RWPE2 (cell line): ENCODE measurements at regions not wholly inside any gene's neighbourhood (a gene's known extent, or its start where the extent isn't known, plus 50 kb on each side); places are given as distances from the start of the nearest gene placed in this dataset.
A peak's percentile ranks its signal among the peaks of the same experiment; 100 is the strongest.

ENCODE experiments used
- ATAC-seq: fragments of 200-7000 bp; cut with Tn5 transposase; 3 replicates; pipeline ENCODE4 v1.9.1; 2021; ENCODE audit warnings: low read depth
- DNase-seq: peaks from one replicate; pipeline ENCODE4 v3.0.0-alpha.2; 2020; ENCODE audit warnings: low spot score
- H3K27ac ChIP-seq: fragments of 450-650 bp; 2 replicates; pipeline ENCODE4 v1.5.1; 2017; ENCODE audit warnings: mild to moderate bottlenecking; ENCODE audit not compliant: poor library complexity, severe bottlenecking
- H3K27me3 ChIP-seq: fragments of 250-450 bp; sonication (Bioruptor Pico); 2 replicates; pipeline ENCODE4 v1.5.1; 2021; ENCODE audit warnings: mild to moderate bottlenecking, moderate library complexity; ENCODE audit not compliant: insufficient read depth, poor library complexity, severe bottlenecking
- H3K36me3 ChIP-seq: fragments of 250-450 bp; sonication (Bioruptor Pico); 2 replicates; pipeline ENCODE4 v1.5.1; 2020; ENCODE audit warnings: low read depth, mild to moderate bottlenecking, moderate library complexity
- H3K4me1 ChIP-seq: fragments of 250-450 bp; sonication (Bioruptor Pico); 2 replicates; pipeline ENCODE4 v1.5.1; 2021; ENCODE audit warnings: mild to moderate bottlenecking, moderate library complexity; ENCODE audit not compliant: insufficient read depth, poor library complexity, severe bottlenecking
- H3K4me3 ChIP-seq: fragments of 250-450 bp; sonication (Bioruptor Pico); 2 replicates; pipeline ENCODE4 v1.5.1; 2021; ENCODE audit warnings: mild to moderate bottlenecking, moderate library complexity; ENCODE audit not compliant: severe bottlenecking
- H3K9me3 ChIP-seq: fragments of 250-450 bp; sonication (Bioruptor Pico); 2 replicates; pipeline ENCODE4 v1.5.1; 2021; ENCODE audit warnings: mild to moderate bottlenecking, moderate library complexity; ENCODE audit not compliant: severe bottlenecking
- CTCF ChIP-seq: fragments of 450-650 bp; IDR thresholded peaks from one replicate; pipeline ENCODE4 v1.5.1; 2017; ENCODE audit warnings: mild to moderate bottlenecking, moderate library complexity; ENCODE audit not compliant: poor library complexity, severe bottlenecking

GRCh38 chr5:71905834-71906711 lies 187.0 kb downstream of the CARTPT start:
- Histone ChIP-seq H3K4me3 (no peak overlapping the region), H3K4me1 (peaks cover 11% of the 10 kb centered on the region), H3K9me3 (no peaks in the 10 kb centered on the region), H3K27me3 (no peaks in the 10 kb centered on the region), H3K27ac (no peak overlapping the region), H3K36me3 (no peaks in the 10 kb centered on the region)
- TF ChIP-seq CTCF: no peak
- ATAC-seq (no peak), DNase-seq (no peak)

- no peak overlapping the region for H3K4me3 ChIP-seq
- H3K27ac ChIP-seq: no peak overlapping the region
- no peaks in the 10 kb centered on the region for H3K36me3 ChIP-seq
- no peak for DNase-seq
- peaks cover 11% of the 10 kb centered on the region for H3K4me1 ChIP-seq
- peak; percentile 87 for ATAC-seq
- no peak for TF ChIP-seq CTCF
- H3K27me3 ChIP-seq: no peaks in the 10 kb centered on the region
- H3K9me3 ChIP-seq: no peaks in the 10 kb centered on the region
These were observed 188.0 kb downstream of the CARTPT start for GRCh38 chr5:71907001-71907588.

GRCh38 chr5:71907608-71908145 lies 188.6 kb downstream of the CARTPT start:
- no peak for ATAC-seq
- H3K36me3 ChIP-seq: no peaks in the 10 kb centered on the region
- DNase-seq: no peak
- no peaks in the 10 kb centered on the region for H3K9me3 ChIP-seq
- no peaks in the 10 kb centered on the region for H3K27me3 ChIP-seq
- peaks cover 11% of the 10 kb centered on the region for H3K4me1 ChIP-seq
- H3K27ac ChIP-seq: no peak overlapping the region
- TF ChIP-seq CTCF: no peak
- no peak overlapping the region for H3K4me3 ChIP-seq

- TF ChIP-seq CTCF: no peak
- peaks cover 11% of the 10 kb centered on the region for H3K4me1 ChIP-seq
- H3K27ac ChIP-seq: no peak overlapping the region
- no peaks in the 10 kb centered on the region for H3K9me3 ChIP-seq
- DNase-seq: no peak
- H3K36me3 ChIP-seq: no peaks in the 10 kb centered on the region
- no peaks in the 10 kb centered on the region for H3K27me3 ChIP-seq
- ATAC-seq: no peak
- H3K4me3 ChIP-seq: no peak overlapping the region
These were observed 191.7 kb downstream of the CARTPT start for GRCh38 chr5:71910741-71911140.
